ENCODE measurements at regions not wholly inside any gene's neighbourhood (a gene's known extent, or its start where the extent isn't known, plus 50 kb on each side); places are given as distances from the start of the nearest gene placed in this dataset.

GRCh38 chr2:150417278-150417677 is 70.2 kb downstream of the RND3 start:
- no peak for DNase-seq (ENCODE audit: low spot score)

- DNase-seq (ENCODE audit: low spot score): no peak
Measured at GRCh38 chr2:150415022-150415421, 72.4 kb downstream of the RND3 start.

GRCh38 chr2:150413910-150414309 is 73.6 kb downstream of the RND3 start:
- no peak for DNase-seq (ENCODE audit: low spot score)

- DNase-seq (ENCODE audit: low spot score): no peak
Measured at GRCh38 chr2:150413366-150413765, 74.1 kb downstream of the RND3 start.

- peak; percentile 59 for DNase-seq (ENCODE audit: low spot score)
Measured at GRCh38 chr2:150410809-150411208, 76.7 kb downstream of the RND3 start.

GRCh38 chr2:150409196-150409595 is 78.3 kb downstream of the RND3 start:
- no peak for DNase-seq (ENCODE audit: low spot score)

GRCh38 chr2:150404147-150404546 is 83.3 kb downstream of the RND3 start:
- DNase-seq (ENCODE audit: low spot score): no peak

- DNase-seq (ENCODE audit: low spot score): no peak
Measured at GRCh38 chr2:150403457-150403856, 84.0 kb downstream of the RND3 start.

GRCh38 chr2:150402953-150403352 is 84.5 kb downstream of the RND3 start:
- DNase-seq (ENCODE audit: low spot score): no peak

GRCh38 chr2:150400849-150401248 is 86.6 kb downstream of the RND3 start:
- no peak for DNase-seq (ENCODE audit: low spot score)

GRCh38 chr2:150392614-150393013 is 94.9 kb downstream of the RND3 start:
- no peak for DNase-seq (ENCODE audit: low spot score)

GRCh38 chr2:150391779-150392178 is 95.7 kb downstream of the RND3 start:
- DNase-seq (ENCODE audit: low spot score): no peak

GRCh38 chr2:150389447-150389846 is 98.0 kb downstream of the RND3 start:
- no peak for DNase-seq (ENCODE audit: low spot score)

GRCh38 chr2:150388289-150388625 is 99.2 kb downstream of the RND3 start:
- no peak for DNase-seq (ENCODE audit: low spot score)

- no peak for DNase-seq (ENCODE audit: low spot score)
Measured at GRCh38 chr2:150387586-150388288, 99.7 kb downstream of the RND3 start.

- DNase-seq (ENCODE audit: low spot score): no peak
Measured at GRCh38 chr2:150385211-150385610, 102.3 kb downstream of the RND3 start.

GRCh38 chr2:150383587-150383986 is 103.9 kb downstream of the RND3 start:
- DNase-seq (ENCODE audit: low spot score): no peak

GRCh38 chr2:150379166-150379565 is 108.3 kb downstream of the RND3 start:
- no peak for DNase-seq (ENCODE audit: low spot score)

- no peak for DNase-seq (ENCODE audit: low spot score)
Measured at GRCh38 chr2:150378686-150379085, 108.8 kb downstream of the RND3 start.

- DNase-seq (ENCODE audit: low spot score): no peak
Measured at GRCh38 chr2:150376553-150377335, 110.7 kb downstream of the RND3 start.

GRCh38 chr2:150375333-150375732 is 112.1 kb downstream of the RND3 start:
- no peak for DNase-seq (ENCODE audit: low spot score)

- DNase-seq (ENCODE audit: low spot score): no peak
Measured at GRCh38 chr2:150374492-150374891, 113.0 kb downstream of the RND3 start.

GRCh38 chr2:150373374-150373773 is 114.1 kb downstream of the RND3 start:
- DNase-seq (ENCODE audit: low spot score): no peak
